OCI-LY1 (cell line): ENCODE measurements at regions not wholly inside any gene's neighbourhood (a gene's known extent, or its start where the extent isn't known, plus 50 kb on each side); places are given as distances from the start of the nearest gene placed in this dataset.

ENCODE experiments used
- CTCF ChIP-seq: fragments of 200-600 bp; sonication (generic), shearing (Covaris generic); IDR thresholded peaks from 2 replicates; pipeline ENCODE4 v1.5.1; 2017; ENCODE audit warnings: mild to moderate bottlenecking, antibody characterized with exemption, low read length, moderate library complexity, mixed read lengths
- EZH2 ChIP-seq: fragments of 200-600 bp; sonication (generic), shearing (Covaris generic); IDR thresholded peaks from 2 replicates; pipeline ENCODE4 v1.8.0; 2017; ENCODE audit warnings: borderline replicate concordance, mixed run types, mild to moderate bottlenecking, antibody characterized with exemption, low read length, moderate library complexity, mixed read lengths

DNA sequence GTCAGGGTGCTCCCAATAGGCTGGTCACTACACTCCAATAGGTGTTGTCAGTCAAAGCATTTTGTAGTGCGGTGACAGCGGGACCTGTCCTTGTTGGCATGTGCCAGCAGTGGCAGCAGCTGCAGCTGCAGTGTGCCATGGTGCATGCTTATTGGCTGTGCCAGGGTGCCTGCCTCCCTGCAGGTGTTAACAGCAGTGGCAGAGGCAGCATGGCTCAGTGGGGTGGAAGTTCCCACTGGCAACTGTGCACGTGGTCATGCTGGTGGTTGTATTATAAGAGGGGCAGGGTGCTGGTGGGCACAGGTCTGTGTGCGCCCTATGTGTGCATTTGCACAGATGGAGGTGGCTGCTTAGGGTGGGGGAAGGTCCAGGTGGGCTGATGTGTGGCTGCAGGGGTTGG is 133.7 kb upstream of the EDIL3 start:
- TF ChIP-seq CTCF (no peak), EZH2 (no peak)
